HG03025 (cell line): ENCODE measurements at regions not wholly inside any gene's neighbourhood (a gene's known extent, or its start where the extent isn't known, plus 50 kb on each side); places are given as distances from the start of the nearest gene placed in this dataset.

ENCODE experiments used
- ATAC-seq: cut with Tn5 transposase; IDR thresholded peaks from one replicate; pipeline ENCODE4 v1.9.1; 2021; ENCODE audit warnings: mild to moderate bottlenecking, moderate library complexity; ENCODE audit not compliant: unreplicated experiment, low FRiP score

- no peak for ATAC-seq
These were observed 145.6 kb upstream of the MYOCD start for GRCh38 chr17:12519956-12520594.

- ATAC-seq, result no peak
These were observed 144.3 kb upstream of the MYOCD start for GRCh38 chr17:12521416-12521815.

GRCh38 chr17:12522336-12522735, 143.4 kb upstream of the MYOCD start:
- no peak for ATAC-seq

GRCh38 chr17:12522743-12523183, 142.9 kb upstream of the MYOCD start:
- ATAC-seq, result no peak

- no peak for ATAC-seq
These were observed 142.4 kb upstream of the MYOCD start for GRCh38 chr17:12523244-12523643.

- no peak for ATAC-seq
These were observed 137.7 kb upstream of the MYOCD start for GRCh38 chr17:12528036-12528435.

GRCh38 chr17:12530161-12530560, 135.5 kb upstream of the MYOCD start:
- no peak for ATAC-seq

GRCh38 chr17:12536021-12536420, 129.7 kb upstream of the MYOCD start:
- no peak for ATAC-seq

- no peak for ATAC-seq
These were observed 129.2 kb upstream of the MYOCD start for GRCh38 chr17:12536472-12536871.

- no peak for ATAC-seq
These were observed 128.3 kb upstream of the MYOCD start for GRCh38 chr17:12537436-12537835.

GRCh38 chr17:12538003-12538402, 127.7 kb upstream of the MYOCD start:
- no peak for ATAC-seq

- no peak for ATAC-seq
These were observed 119.7 kb upstream of the MYOCD start for GRCh38 chr17:12545877-12546513.

GRCh38 chr17:12546983-12547382, 118.7 kb upstream of the MYOCD start:
- ATAC-seq, result no peak

GRCh38 chr17:12547831-12548230, 117.9 kb upstream of the MYOCD start:
- ATAC-seq, result no peak

GRCh38 chr17:12548558-12548957, 117.1 kb upstream of the MYOCD start:
- ATAC-seq, result no peak

- no peak for ATAC-seq
These were observed 116.1 kb upstream of the MYOCD start for GRCh38 chr17:12549499-12550041.

GRCh38 chr17:12553625-12554024, 112.1 kb upstream of the MYOCD start:
- ATAC-seq, result no peak

GRCh38 chr17:12554251-12554650, 111.4 kb upstream of the MYOCD start:
- ATAC-seq, result no peak

GRCh38 chr17:12566291-12566690, 99.4 kb upstream of the MYOCD start:
- no peak for ATAC-seq

GRCh38 chr17:12567077-12568053, 98.3 kb upstream of the MYOCD start:
- no peak for ATAC-seq
